Loucy (cell line): ENCODE measurements at regions not wholly inside any gene's neighbourhood (a gene's known extent, or its start where the extent isn't known, plus 50 kb on each side); places are given as distances from the start of the nearest gene placed in this dataset.
"Not testable (repeated sequence)": the region's sequence is repeated elsewhere in the genome, so short reads cannot be mapped to it uniquely, and the experiment has no call there.

Experiments
- EZH2phosphoT487 ChIP-seq: fragments of 200-600 bp; IDR thresholded peaks from 2 replicates; pipeline ENCODE4 v1.6.1; 2018; ENCODE audit warnings: antibody characterized with exemption, mild to moderate bottlenecking, moderate library complexity, borderline replicate concordance
- TF ChIP-seq, protein P1 (sequence below): fragments of 200-600 bp; sonication (generic); conservative IDR thresholded peaks from 2 replicates; pipeline ENCODE4 v1.5.1; 2014; ENCODE audit warnings: mild to moderate bottlenecking, antibody characterized with exemption, low read length

DNA sequence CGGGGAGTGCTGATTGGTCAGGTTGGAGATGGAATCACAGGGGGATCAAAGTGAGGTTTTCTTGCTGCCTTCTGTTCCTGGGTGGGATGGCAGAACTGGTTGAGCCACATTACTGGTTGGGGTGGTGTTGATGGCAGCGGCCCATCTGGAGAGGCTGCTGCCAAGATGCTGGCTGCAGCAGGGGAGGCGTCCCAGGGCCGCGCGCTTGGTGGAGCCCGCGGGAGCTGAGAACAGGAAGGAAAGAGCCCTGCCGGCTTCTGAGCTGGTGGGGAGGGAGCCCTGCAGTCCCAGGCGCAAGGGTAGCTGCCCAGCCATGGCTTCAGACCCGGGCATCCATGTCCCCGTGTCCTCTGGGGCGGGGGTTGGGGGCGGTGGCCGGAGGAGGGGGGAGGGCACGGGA, 609.3 kb downstream of the SPATA31A6 start:
- TF ChIP-seq, protein P1, sequence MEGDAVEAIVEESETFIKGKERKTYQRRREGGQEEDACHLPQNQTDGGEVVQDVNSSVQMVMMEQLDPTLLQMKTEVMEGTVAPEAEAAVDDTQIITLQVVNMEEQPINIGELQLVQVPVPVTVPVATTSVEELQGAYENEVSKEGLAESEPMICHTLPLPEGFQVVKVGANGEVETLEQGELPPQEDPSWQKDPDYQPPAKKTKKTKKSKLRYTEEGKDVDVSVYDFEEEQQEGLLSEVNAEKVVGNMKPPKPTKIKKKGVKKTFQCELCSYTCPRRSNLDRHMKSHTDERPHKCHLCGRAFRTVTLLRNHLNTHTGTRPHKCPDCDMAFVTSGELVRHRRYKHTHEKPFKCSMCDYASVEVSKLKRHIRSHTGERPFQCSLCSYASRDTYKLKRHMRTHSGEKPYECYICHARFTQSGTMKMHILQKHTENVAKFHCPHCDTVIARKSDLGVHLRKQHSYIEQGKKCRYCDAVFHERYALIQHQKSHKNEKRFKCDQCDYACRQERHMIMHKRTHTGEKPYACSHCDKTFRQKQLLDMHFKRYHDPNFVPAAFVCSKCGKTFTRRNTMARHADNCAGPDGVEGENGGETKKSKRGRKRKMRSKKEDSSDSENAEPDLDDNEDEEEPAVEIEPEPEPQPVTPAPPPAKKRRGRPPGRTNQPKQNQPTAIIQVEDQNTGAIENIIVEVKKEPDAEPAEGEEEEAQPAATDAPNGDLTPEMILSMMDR: not testable (repeated sequence)
- not testable (repeated sequence) for TF ChIP-seq EZH2phosphoT487
